Gastrocnemius medialis (tissue), 4 donors: ENCODE measurements at regions not wholly inside any gene's neighbourhood (a gene's known extent, or its start where the extent isn't known, plus 50 kb on each side); places are given as distances from the start of the nearest gene placed in this dataset.

Source experiments
- POLR2A ChIP-seq, 2 donors: fragments of 450-650 bp; IDR thresholded peaks; one replicate each; pipeline ENCODE4 v1.6.1; 2017; ENCODE audit warnings: antibody characterized with exemption in 2 of 2, mild to moderate bottlenecking in 2 of 2, moderate library complexity in 2 of 2
- TF ChIP-seq, protein P1 (sequence below), 5 experiments: fragments of 450-650 bp in 3 of 5; fragments of 200-600 bp in 2 of 5; sonication (generic) in 2 of 5; IDR thresholded peaks in 4 of 5; conservative IDR thresholded peaks in 1 of 5; 1 replicate in 4 of 5; 2 replicates in 1 of 5; pipeline ENCODE4 v1.5.1; 2016 to 2019; ENCODE audit warnings: antibody characterized with exemption in 5 of 5, mild to moderate bottlenecking in 3 of 5, moderate library complexity in 3 of 5

DNA sequence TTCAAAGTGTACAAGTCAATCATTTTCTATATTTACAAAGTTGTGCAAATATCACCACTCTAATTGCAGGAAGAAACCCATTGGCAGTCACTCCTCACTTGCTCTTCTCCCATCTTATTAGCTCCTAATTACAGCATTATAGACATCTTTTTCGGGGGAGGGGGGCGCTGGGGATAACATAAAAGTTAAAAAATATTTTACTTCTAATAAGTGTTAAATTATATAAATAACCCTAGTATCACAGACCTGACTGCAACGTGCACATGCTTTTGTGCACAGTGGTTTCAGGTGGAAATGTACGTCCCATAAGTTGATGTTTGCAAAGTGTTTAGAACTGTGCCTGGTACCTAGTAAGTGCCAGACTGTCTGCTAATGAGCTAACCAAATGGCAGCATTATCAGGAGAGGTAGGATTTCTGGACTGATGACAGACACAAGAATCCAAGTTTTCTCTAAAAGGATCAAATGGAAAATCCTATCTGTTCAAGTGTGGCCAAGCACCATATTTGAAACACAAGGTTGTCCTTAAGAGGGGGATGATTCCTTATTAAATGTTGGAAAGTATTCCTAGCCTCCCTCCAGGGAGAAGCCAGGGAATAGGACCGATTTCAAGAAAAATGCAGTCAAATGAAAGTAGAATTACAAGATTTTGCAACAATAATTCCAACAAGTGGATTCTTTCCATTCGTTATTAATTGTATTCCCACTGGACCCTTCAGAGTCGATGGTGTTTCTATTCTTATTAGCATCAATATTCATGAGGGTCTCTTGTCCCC lies 70.0 kb downstream of the ACKR3 start:
- TF ChIP-seq POLR2A (IDR thresholded peaks at IDR 0.05) = no peak
- TF ChIP-seq, protein P1, sequence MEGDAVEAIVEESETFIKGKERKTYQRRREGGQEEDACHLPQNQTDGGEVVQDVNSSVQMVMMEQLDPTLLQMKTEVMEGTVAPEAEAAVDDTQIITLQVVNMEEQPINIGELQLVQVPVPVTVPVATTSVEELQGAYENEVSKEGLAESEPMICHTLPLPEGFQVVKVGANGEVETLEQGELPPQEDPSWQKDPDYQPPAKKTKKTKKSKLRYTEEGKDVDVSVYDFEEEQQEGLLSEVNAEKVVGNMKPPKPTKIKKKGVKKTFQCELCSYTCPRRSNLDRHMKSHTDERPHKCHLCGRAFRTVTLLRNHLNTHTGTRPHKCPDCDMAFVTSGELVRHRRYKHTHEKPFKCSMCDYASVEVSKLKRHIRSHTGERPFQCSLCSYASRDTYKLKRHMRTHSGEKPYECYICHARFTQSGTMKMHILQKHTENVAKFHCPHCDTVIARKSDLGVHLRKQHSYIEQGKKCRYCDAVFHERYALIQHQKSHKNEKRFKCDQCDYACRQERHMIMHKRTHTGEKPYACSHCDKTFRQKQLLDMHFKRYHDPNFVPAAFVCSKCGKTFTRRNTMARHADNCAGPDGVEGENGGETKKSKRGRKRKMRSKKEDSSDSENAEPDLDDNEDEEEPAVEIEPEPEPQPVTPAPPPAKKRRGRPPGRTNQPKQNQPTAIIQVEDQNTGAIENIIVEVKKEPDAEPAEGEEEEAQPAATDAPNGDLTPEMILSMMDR (IDR thresholded peaks at IDR 0.05 in 4 of 5, conservative IDR thresholded peaks at IDR 0.05 in 1 of 5) = no peak
